ENCODE measurements at regions not wholly inside any gene's neighbourhood (a gene's known extent, or its start where the extent isn't known, plus 50 kb on each side); places are given as distances from the start of the nearest gene placed in this dataset.
A peak's percentile ranks its signal among the peaks of the same experiment; 100 is the strongest.

GRCh38 chr2:9772035-9772998 is 71.0 kb upstream of the TAF1B start:
- Histone ChIP-seq H3K27ac (peak overlapping the region; percentile 66), H3K36me3 (no peaks in the 10 kb centered on the region), H3K4me3 (no peak overlapping the region), H3K27me3 (no peaks in the 10 kb centered on the region), H3K4me1 (peaks cover 18% of the 10 kb centered on the region), H3K9me3 (no peaks in the 10 kb centered on the region)
- DNase-seq (no peak), ATAC-seq (no peak)
- TF ChIP-seq CTCF (IDR thresholded peaks at IDR 0.05), result no peak
- intact Hi-C loops (cut with DNase I), result no loop called here

- no peaks in the 10 kb centered on the region for H3K36me3 ChIP-seq
- no peak for ATAC-seq
- H3K27ac ChIP-seq, result peak overlapping the region; percentile 48
- peaks cover 18% of the 10 kb centered on the region for H3K4me1 ChIP-seq
- TF ChIP-seq CTCF (IDR thresholded peaks at IDR 0.05), result no peak
- H3K27me3 ChIP-seq, result no peaks in the 10 kb centered on the region
- no peaks in the 10 kb centered on the region for H3K9me3 ChIP-seq
- no peak for DNase-seq
- intact Hi-C loops (cut with DNase I), result no loop called here
- no peak overlapping the region for H3K4me3 ChIP-seq
Observed at GRCh38 chr2:9772999-9773902, 70.0 kb upstream of the TAF1B start.

- no peak for ATAC-seq
- DNase-seq, result peak; percentile 31
- peak overlapping the region; percentile 48 for H3K27ac ChIP-seq
- peaks cover 18% of the 10 kb centered on the region for H3K4me1 ChIP-seq
- TF ChIP-seq CTCF (IDR thresholded peaks at IDR 0.05), result no peak
- intact Hi-C loops (cut with DNase I), result no loop called here
- no peaks in the 10 kb centered on the region for H3K27me3 ChIP-seq
- no peaks in the 10 kb centered on the region for H3K9me3 ChIP-seq
- no peak overlapping the region for H3K4me3 ChIP-seq
- H3K36me3 ChIP-seq, result no peaks in the 10 kb centered on the region
Observed at GRCh38 chr2:9773903-9774239, 69.4 kb upstream of the TAF1B start.

GRCh38 chr2:9774266-9774665 is 69.0 kb upstream of the TAF1B start:
- intact Hi-C loops (cut with DNase I), result no loop called here
- H3K9me3 ChIP-seq, result no peaks in the 10 kb centered on the region
- H3K4me1 ChIP-seq, result peaks cover 18% of the 10 kb centered on the region
- H3K4me3 ChIP-seq, result no peak overlapping the region
- no peaks in the 10 kb centered on the region for H3K27me3 ChIP-seq
- ATAC-seq (no peak), DNase-seq (peak; percentile 48)
- H3K36me3 ChIP-seq, result no peaks in the 10 kb centered on the region
- no peak for TF ChIP-seq CTCF (IDR thresholded peaks at IDR 0.05)
- H3K27ac ChIP-seq, result peak overlapping the region; percentile 48

GRCh38 chr2:9775351-9775750 is 67.9 kb upstream of the TAF1B start:
- DNase-seq (no peak), ATAC-seq (no peak)
- intact Hi-C loops (cut with DNase I), result no loop called here

More at GRCh38 chr2:9775351-9775750, 67.9 kb upstream of the TAF1B start:
- peaks cover 15% of the 10 kb centered on the region for H3K4me1 ChIP-seq
- no peak for TF ChIP-seq CTCF (IDR thresholded peaks at IDR 0.05)
- no peak overlapping the region for H3K27ac ChIP-seq
- no peak overlapping the region for H3K4me3 ChIP-seq
- no peaks in the 10 kb centered on the region for H3K9me3 ChIP-seq
- H3K27me3 ChIP-seq, result no peaks in the 10 kb centered on the region
- H3K36me3 ChIP-seq, result no peaks in the 10 kb centered on the region

Data from upper lobe of right lung (tissue), 1 donor.